Bronchial epithelial cell (primary cell): ENCODE measurements at regions not wholly inside any gene's neighbourhood (a gene's known extent, or its start where the extent isn't known, plus 50 kb on each side); places are given as distances from the start of the nearest gene placed in this dataset.

Experiments used
- DNase-seq: peaks from one replicate; pipeline ENCODE4 v3.0.0-alpha.2; 2010; ENCODE audit warnings: low read depth
- FAIRE-seq: peaks from 2 replicates; lab custom pipeline; 2011; peaks lifted over from hg19 to GRCh38; lab: Jason Lieb, UNC
- H3K27me3 ChIP-seq: 2 replicates; pipeline ENCODE4 v1.5.1; 2011; ENCODE audit warnings: low read length; ENCODE audit not compliant: control insufficient read depth, insufficient read depth
- H3K36me3 ChIP-seq: 2 replicates; pipeline ENCODE4 v1.5.1; 2011; ENCODE audit warnings: low read length; ENCODE audit not compliant: control insufficient read depth, insufficient read depth
- H3K4me3 ChIP-seq: 2 replicates; pipeline ENCODE4 v1.5.1; 2011; ENCODE audit warnings: mild to moderate bottlenecking, low read depth, low read length, control low read depth
- CTCF ChIP-seq: IDR thresholded peaks from 2 replicates; pipeline ENCODE4 v1.5.1; 2011; ENCODE audit warnings: mild to moderate bottlenecking, moderate library complexity, low read length, control low read depth, inconsistent platforms; ENCODE audit not compliant: insufficient read depth, severe bottlenecking

GRCh38 chr7:105002-105401, 87.4 kb upstream of the FAM20C start:
- DNase-seq = peak; percentile 47
- H3K4me3 ChIP-seq = no peak overlapping the region
- H3K36me3 ChIP-seq = no peaks in the 10 kb centered on the region
- FAIRE-seq = no peak
- no peaks in the 10 kb centered on the region for H3K27me3 ChIP-seq
- no peak for TF ChIP-seq CTCF

GRCh38 chr7:106356-106755, 86.0 kb upstream of the FAM20C start:
- DNase-seq = no peak
- Histone ChIP-seq H3K4me3 (no peak overlapping the region), H3K36me3 (no peaks in the 10 kb centered on the region), H3K27me3 (no peaks in the 10 kb centered on the region)
- TF ChIP-seq CTCF = no peak
- no peak for FAIRE-seq

GRCh38 chr7:107233-107632, 85.1 kb upstream of the FAM20C start:
- FAIRE-seq = no peak
- Histone ChIP-seq H3K4me3 (no peak overlapping the region), H3K36me3 (no peaks in the 10 kb centered on the region), H3K27me3 (no peaks in the 10 kb centered on the region)
- TF ChIP-seq CTCF = no peak
- DNase-seq = no peak

- Histone ChIP-seq H3K36me3 (no peaks in the 10 kb centered on the region), H3K4me3 (no peak overlapping the region), H3K27me3 (no peaks in the 10 kb centered on the region)
- FAIRE-seq (no peak), DNase-seq (no peak)
- no peak for TF ChIP-seq CTCF
These were observed 84.5 kb upstream of the FAM20C start for GRCh38 chr7:107907-108306.

- Histone ChIP-seq H3K4me3 (no peak overlapping the region), H3K27me3 (no peaks in the 10 kb centered on the region), H3K36me3 (no peaks in the 10 kb centered on the region)
- no peak for DNase-seq
- no peak for FAIRE-seq
- no peak for TF ChIP-seq CTCF
These were observed 83.3 kb upstream of the FAM20C start for GRCh38 chr7:109094-109493.

- TF ChIP-seq CTCF = no peak
- FAIRE-seq = no peak
- Histone ChIP-seq H3K36me3 (no peaks in the 10 kb centered on the region), H3K27me3 (no peaks in the 10 kb centered on the region), H3K4me3 (no peak overlapping the region)
- DNase-seq = no peak
These were observed 82.3 kb upstream of the FAM20C start for GRCh38 chr7:109898-110556.
